PC-3 (cell line): ENCODE measurements at regions not wholly inside any gene's neighbourhood (a gene's known extent, or its start where the extent isn't known, plus 50 kb on each side); places are given as distances from the start of the nearest gene placed in this dataset.

Source experiments
- ATAC-seq: fragments of 200-7000 bp; cut with Tn5 transposase; 2 replicates; pipeline ENCODE4 v1.9.1; 2020; ENCODE audit warnings: mild to moderate bottlenecking, moderate library complexity
- BruUV-seq: library from RNA; stranded (reverse); fragments of 400-500 nt; replicated peaks from 2 replicates; lab custom pipeline; 2021; lab: Mats Ljungman, UMichigan
- CTCF ChIA-PET: fragments of 300-600 bp; sonication (Branson Sonifier 250); formaldehyde crosslinking; loops from one replicate; lab custom pipeline; 2022; ENCODE audit warnings: antibody characterized with exemption; lab: Charles Lee
- POLR2A ChIA-PET: fragments of 300-600 bp; sonication (Branson Sonifier 250); formaldehyde crosslinking; loops from one replicate; lab custom pipeline; 2022; ENCODE audit warnings: antibody characterized with exemption; ENCODE audit not compliant: unreplicated experiment; lab: Charles Lee
- DNase-seq: peaks from one replicate; pipeline ENCODE4 v3.0.0-alpha.2; 2015
- H2AFZ ChIP-seq: fragments of 300-600 bp; sonication (generic); 2 replicates; pipeline ENCODE4 v1.6.0; 2016; ENCODE audit warnings: antibody characterized with exemption, low read length
- H3F3A ChIP-seq: fragments of 300-600 bp; sonication (generic); one replicate; pipeline ENCODE4 v1.6.0; 2017; ENCODE audit warnings: antibody characterized with exemption, low read length, control low read depth, mild to moderate bottlenecking; ENCODE audit not compliant: unreplicated experiment
- H3K27ac ChIP-seq: fragments of 300-600 bp; sonication (generic); 2 replicates; pipeline ENCODE4 v1.5.1; 2016; ENCODE audit warnings: mild to moderate bottlenecking, low read length
- H3K27me3 ChIP-seq: fragments of 300-600 bp; sonication (generic); 2 replicates; pipeline ENCODE4 v1.6.1; 2016; ENCODE audit warnings: low read length, mixed read lengths
- H3K36me3 ChIP-seq: fragments of 300-600 bp; sonication (generic); 2 replicates; pipeline ENCODE4 v1.6.1; 2016; ENCODE audit warnings: low read depth, mixed run types, low read length, mixed read lengths
- H3K4me1 ChIP-seq: fragments of 300-600 bp; sonication (generic); 2 replicates; pipeline ENCODE4 v1.5.1; 2016; ENCODE audit warnings: low read length; ENCODE audit not compliant: insufficient read depth
- H3K4me2 ChIP-seq: fragments of 300-600 bp; sonication (generic); 2 replicates; pipeline ENCODE4 v1.6.0; 2016; ENCODE audit warnings: low read length
- H3K4me3 ChIP-seq: fragments of 300-600 bp; sonication (generic); 2 replicates; pipeline ENCODE4 v1.5.1; 2016; ENCODE audit warnings: mild to moderate bottlenecking, low read length, mixed read lengths
- H3K79me2 ChIP-seq: fragments of 300-600 bp; sonication (generic); 2 replicates; pipeline ENCODE4 v1.6.1; 2017; ENCODE audit warnings: low read length, mixed read lengths
- H3K9ac ChIP-seq: fragments of 300-600 bp; sonication (generic); 2 replicates; pipeline ENCODE4 v1.6.0; 2016; ENCODE audit warnings: mild to moderate bottlenecking, low read length
- H3K9me2 ChIP-seq: fragments of 300-600 bp; sonication (generic); replicated peaks from 2 replicates; pipeline ENCODE4 v1.6.1; 2016; ENCODE audit warnings: mixed run types, low read length, mixed read lengths
- H3K9me3 ChIP-seq: fragments of 300-600 bp; sonication (generic); 2 replicates; pipeline ENCODE4 v1.6.1; 2016; ENCODE audit warnings: low read length, mixed read lengths
- H4K20me1 ChIP-seq: fragments of 300-600 bp; sonication (generic); 2 replicates; pipeline ENCODE4 v1.6.1; 2016; ENCODE audit warnings: low read length, mixed read lengths
- EZH2 ChIP-seq: fragments of 300-600 bp; sonication (generic); IDR thresholded peaks from one replicate; pipeline ENCODE4 v1.6.1; 2017; ENCODE audit warnings: antibody characterized with exemption, mild to moderate bottlenecking, low read length; ENCODE audit not compliant: unreplicated experiment
- EZH2phosphoT487 ChIP-seq: fragments of 300-600 bp; sonication (generic); IDR thresholded peaks from 2 replicates; pipeline ENCODE4 v1.6.1; 2018; ENCODE audit warnings: mild to moderate bottlenecking, antibody characterized with exemption, low read length, borderline replicate concordance
- intact Hi-C: fragments of 100-400 bp; cut with micrococcal nuclease; formaldehyde crosslinking; loops from 2 replicates; pipeline ENCODE4 v1.9.0; 2023
- TF ChIP-seq, protein P1 (sequence below): fragments of 300-600 bp; sonication (generic); conservative IDR thresholded peaks from 2 replicates; pipeline ENCODE4 v1.5.1; 2017; ENCODE audit warnings: antibody characterized with exemption, low read depth, mild to moderate bottlenecking, low read length

GRCh38 chr11:109745996-109746625, 324.1 kb downstream of the C11orf87 start:
- intact Hi-C loops = no loop called here
- peaks cover 74% of the 10 kb centered on the region for H3K27me3 ChIP-seq

GRCh38 chr11:109747839-109748238, 325.8 kb downstream of the C11orf87 start:
- Histone ChIP-seq H3K27me3 (peaks cover 62% of the 10 kb centered on the region), H3K4me3 (no peak overlapping the region), H2AFZ (no peak overlapping the region), H3F3A (no peaks in the 10 kb centered on the region), H3K79me2 (no peaks in the 10 kb centered on the region), H3K36me3 (no peaks in the 10 kb centered on the region), H3K4me2 (no peak overlapping the region), H3K9me2 (no peaks in the 10 kb centered on the region), H4K20me1 (no peaks in the 10 kb centered on the region), H3K9ac (no peak overlapping the region), H3K27ac (no peak overlapping the region), H3K4me1 (peaks cover 7% of the 10 kb centered on the region; the same call in 1 of the 2 replicates), H3K9me3 (no peaks in the 10 kb centered on the region)
- TF ChIP-seq, protein P1, sequence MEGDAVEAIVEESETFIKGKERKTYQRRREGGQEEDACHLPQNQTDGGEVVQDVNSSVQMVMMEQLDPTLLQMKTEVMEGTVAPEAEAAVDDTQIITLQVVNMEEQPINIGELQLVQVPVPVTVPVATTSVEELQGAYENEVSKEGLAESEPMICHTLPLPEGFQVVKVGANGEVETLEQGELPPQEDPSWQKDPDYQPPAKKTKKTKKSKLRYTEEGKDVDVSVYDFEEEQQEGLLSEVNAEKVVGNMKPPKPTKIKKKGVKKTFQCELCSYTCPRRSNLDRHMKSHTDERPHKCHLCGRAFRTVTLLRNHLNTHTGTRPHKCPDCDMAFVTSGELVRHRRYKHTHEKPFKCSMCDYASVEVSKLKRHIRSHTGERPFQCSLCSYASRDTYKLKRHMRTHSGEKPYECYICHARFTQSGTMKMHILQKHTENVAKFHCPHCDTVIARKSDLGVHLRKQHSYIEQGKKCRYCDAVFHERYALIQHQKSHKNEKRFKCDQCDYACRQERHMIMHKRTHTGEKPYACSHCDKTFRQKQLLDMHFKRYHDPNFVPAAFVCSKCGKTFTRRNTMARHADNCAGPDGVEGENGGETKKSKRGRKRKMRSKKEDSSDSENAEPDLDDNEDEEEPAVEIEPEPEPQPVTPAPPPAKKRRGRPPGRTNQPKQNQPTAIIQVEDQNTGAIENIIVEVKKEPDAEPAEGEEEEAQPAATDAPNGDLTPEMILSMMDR = no peak
- TF ChIP-seq EZH2phosphoT487 (no peak), EZH2 (no peak)
- DNase-seq (peak; percentile 45), ATAC-seq (no peak; the same call in none of the 2 replicates)
- intact Hi-C loops = no loop called here
- ChIA-PET POLR2A (no interaction called here), CTCF (no interaction called here)
- BruUV-seq = no TSS peak

More at GRCh38 chr11:109745996-109746625, 324.1 kb downstream of the C11orf87 start:
- no peak for ATAC-seq
- DNase-seq = no peak
- Histone ChIP-seq H3K4me3 (no peak overlapping the region), H3K9me2 (no peaks in the 10 kb centered on the region), H3K4me1 (peaks cover 7% of the 10 kb centered on the region; the same call in 1 of the 2 replicates), H3K9me3 (no peaks in the 10 kb centered on the region), H3F3A (no peaks in the 10 kb centered on the region), H3K9ac (no peak overlapping the region), H4K20me1 (no peaks in the 10 kb centered on the region), H3K4me2 (no peak overlapping the region), H2AFZ (no peak overlapping the region), H3K27ac (no peak overlapping the region), H3K79me2 (no peaks in the 10 kb centered on the region), H3K36me3 (no peaks in the 10 kb centered on the region)
- ChIA-PET POLR2A (no interaction called here), CTCF (no interaction called here)
- TF ChIP-seq EZH2 (no peak), EZH2phosphoT487 (no peak)
- TF ChIP-seq, protein P1 = no peak
- BruUV-seq = no TSS peak

DNA sequence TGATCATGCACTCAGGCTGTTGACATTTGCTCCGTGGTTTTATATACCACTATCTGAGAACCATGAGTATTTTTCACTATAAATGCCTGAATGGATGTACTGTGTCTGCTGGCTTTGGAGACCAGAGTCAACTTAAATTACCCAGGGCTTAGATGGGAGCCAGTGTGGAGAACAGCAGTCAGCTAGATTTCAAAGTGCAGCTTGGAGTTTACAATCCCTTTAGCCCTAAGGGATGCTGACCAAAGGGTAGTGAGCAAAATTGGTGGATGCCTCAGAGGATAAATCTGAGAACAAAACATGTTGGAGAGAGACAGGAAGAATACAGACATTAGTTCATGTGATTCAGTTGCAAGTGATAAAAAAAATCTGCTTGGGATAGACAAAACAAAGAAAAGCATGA, 327.5 kb downstream of the C11orf87 start:
- Histone ChIP-seq H3K9me3 (no peaks in the 10 kb centered on the region), H3K9me2 (no peaks in the 10 kb centered on the region), H2AFZ (no peak overlapping the region), H3K4me3 (no peak overlapping the region), H3K4me2 (no peak overlapping the region), H3K27me3 (peaks cover 61% of the 10 kb centered on the region), H3F3A (no peaks in the 10 kb centered on the region), H3K27ac (no peak overlapping the region), H3K36me3 (no peaks in the 10 kb centered on the region), H3K79me2 (no peaks in the 10 kb centered on the region), H3K4me1 (peaks cover 7% of the 10 kb centered on the region; the same call in 1 of the 2 replicates), H3K9ac (no peak overlapping the region), H4K20me1 (no peaks in the 10 kb centered on the region)
- CTCF ChIA-PET = no interaction called here
- POLR2A ChIA-PET = no interaction called here
- no peak for DNase-seq
- TF ChIP-seq, protein P1 = no peak
- TF ChIP-seq EZH2phosphoT487 (no peak), EZH2 (no peak)
- no TSS peak for BruUV-seq
- intact Hi-C loops = no loop called here
- no peak for ATAC-seq
